ENCODE measurements at regions not wholly inside any gene's neighbourhood (a gene's known extent, or its start where the extent isn't known, plus 50 kb on each side); places are given as distances from the start of the nearest gene placed in this dataset.
A peak's percentile ranks its signal among the peaks of the same experiment; 100 is the strongest.

- no peak for DNase-seq
Measured at GRCh38 chr13:58838615-58839014, 1207.1 kb downstream of the PCDH17 start.

- DNase-seq, result no peak
Measured at GRCh38 chr13:58843071-58843470, 1211.5 kb downstream of the PCDH17 start.

DNA sequence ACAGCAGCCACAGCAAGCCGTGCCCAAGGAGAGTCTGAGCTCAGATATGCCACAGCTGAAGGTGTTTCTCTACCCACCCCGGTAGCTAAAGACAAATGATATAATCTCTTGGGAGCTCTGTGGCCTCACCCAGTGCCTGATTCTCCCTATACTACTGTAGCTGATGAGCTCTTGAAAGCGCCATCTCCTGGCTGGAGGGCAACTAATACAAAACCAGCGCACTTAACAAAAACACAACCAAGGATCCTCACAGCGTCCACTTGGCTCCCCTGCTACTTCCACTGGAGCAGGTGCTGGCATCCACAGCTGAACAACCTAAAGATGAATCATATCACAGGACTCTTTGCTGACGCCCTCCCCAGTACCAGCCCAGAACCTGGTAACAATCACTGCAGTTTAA is 1212.0 kb downstream of the PCDH17 start:
- peak in 1 of 2 experiments; percentile 10 for DNase-seq

- DNase-seq, result no peak
Measured at GRCh38 chr13:58850161-58850560, 1218.6 kb downstream of the PCDH17 start.

- DNase-seq, result no peak
Measured at GRCh38 chr13:58852076-58852475, 1220.5 kb downstream of the PCDH17 start.

DNA sequence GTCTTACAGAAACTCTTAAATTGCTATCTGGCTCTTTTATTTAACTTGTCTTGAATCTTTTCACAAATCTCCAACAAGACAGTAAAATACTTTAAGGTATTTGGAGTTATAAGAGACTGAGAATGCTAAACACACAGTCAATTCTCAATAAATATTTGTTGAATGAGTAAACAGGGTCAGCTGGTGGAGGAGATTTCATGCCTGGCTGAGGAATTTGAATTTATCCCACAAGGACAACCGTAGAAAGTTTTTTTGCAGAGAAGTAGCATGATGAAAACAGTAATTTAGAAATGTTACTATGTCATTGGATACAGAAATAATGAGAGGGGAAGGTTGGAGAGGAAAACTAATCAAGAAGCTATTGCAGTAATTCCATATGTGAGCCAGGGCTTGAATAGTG is 1223.7 kb downstream of the PCDH17 start:
- DNase-seq, result no peak

GRCh38 chr13:58858870-58859371 is 1227.4 kb downstream of the PCDH17 start:
- no peak for DNase-seq

DNA sequence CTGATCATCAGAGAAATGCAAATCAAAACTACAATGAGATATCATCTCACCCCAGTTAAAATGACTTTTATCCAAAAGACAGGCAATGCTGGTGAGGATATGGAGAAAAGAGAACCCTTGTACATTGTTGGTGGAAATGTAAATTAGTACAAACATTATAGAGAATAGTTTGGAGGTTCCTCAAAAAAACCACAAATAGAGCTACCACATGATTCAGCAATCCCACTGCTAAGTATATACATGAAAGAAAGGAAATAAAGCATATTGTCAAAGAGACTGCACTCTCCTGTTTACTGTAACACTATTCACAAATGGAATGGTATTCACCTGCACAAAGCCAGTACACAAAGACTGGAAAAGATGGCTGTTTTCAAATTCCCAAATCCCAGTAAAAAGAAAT is 1233.7 kb downstream of the PCDH17 start:
- DNase-seq, result no peak

DNA sequence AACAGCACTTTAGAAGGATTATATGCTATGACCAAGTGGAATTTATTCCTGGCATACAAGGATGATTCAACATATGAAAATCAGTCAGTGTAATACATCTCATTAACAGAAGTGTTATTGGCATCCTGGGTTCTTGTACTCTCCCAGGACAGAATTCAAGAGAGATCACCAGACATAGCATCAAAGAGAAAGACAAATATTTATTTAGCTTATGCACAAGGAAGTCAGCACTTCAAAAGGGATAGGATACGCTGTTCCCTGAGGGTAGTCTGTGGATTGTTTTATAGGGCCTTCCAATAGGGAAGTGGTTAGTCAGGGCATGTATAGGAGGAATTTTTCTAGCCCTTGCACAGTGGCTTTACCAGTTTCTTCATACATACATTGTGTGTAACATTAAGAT is 1238.0 kb downstream of the PCDH17 start:
- peak; percentile 10 to 31 for DNase-seq

DNA sequence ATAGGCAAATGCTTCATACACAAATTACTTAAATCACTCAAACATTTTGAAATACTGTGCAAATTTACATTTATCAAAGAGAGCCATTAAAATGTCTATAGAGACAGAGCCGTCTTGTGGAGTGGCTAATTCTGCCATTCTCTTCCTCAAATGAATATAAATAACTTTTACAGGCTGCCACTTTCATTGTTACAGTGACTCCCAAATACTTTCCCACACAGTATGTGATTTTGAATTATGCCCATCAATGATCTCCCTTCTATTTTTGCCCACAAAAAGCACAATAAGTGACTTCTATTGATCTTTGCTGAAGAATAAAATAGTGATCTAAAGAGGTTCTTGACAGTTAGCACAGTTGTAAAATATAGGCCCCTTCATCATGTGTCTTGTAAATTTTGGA is 1244.9 kb downstream of the PCDH17 start:
- DNase-seq, result no peak

- no peak for DNase-seq
Measured at GRCh38 chr13:58879114-58879513, 1247.6 kb downstream of the PCDH17 start.

DNA sequence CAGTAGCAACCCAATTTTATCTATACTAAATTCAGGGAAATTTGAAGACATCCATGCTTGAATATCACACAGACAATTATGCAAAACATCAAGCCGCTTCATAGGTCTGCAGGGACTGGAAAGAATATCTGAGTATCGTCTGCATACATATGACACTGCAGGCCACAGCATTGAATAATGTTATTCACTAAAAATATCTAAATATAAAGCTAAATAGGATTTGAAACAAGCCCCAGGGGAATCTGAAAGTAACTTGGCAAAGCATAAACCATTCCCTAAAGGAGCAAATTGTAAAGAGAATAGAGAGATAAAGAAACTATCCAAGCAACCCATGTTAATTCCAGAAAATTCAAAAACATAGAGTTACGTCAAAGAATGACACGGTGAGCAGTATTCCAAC is 1251.0 kb downstream of the PCDH17 start:
- peak; percentile 34 to 58 for DNase-seq

DNA sequence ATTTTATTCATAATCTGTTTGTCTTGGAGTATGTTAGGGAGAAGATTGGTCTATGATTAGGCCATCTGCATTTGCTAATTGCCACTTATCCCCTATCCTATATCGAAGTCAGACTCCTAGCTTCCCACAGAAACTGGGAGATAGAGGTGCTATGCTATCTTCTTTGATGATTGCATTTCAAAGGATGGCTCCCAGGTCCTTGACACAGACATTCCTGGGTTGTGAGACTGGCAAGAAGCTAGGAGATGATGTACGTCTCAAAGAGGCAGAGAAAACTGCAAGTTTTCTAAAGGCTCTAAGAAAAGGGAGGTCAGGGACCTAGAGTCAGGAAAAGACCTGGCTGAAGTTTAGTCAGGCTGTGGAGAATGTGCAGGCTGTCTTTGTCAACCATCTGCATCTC is 1251.9 kb downstream of the PCDH17 start:
- DNase-seq, result no peak

DNA sequence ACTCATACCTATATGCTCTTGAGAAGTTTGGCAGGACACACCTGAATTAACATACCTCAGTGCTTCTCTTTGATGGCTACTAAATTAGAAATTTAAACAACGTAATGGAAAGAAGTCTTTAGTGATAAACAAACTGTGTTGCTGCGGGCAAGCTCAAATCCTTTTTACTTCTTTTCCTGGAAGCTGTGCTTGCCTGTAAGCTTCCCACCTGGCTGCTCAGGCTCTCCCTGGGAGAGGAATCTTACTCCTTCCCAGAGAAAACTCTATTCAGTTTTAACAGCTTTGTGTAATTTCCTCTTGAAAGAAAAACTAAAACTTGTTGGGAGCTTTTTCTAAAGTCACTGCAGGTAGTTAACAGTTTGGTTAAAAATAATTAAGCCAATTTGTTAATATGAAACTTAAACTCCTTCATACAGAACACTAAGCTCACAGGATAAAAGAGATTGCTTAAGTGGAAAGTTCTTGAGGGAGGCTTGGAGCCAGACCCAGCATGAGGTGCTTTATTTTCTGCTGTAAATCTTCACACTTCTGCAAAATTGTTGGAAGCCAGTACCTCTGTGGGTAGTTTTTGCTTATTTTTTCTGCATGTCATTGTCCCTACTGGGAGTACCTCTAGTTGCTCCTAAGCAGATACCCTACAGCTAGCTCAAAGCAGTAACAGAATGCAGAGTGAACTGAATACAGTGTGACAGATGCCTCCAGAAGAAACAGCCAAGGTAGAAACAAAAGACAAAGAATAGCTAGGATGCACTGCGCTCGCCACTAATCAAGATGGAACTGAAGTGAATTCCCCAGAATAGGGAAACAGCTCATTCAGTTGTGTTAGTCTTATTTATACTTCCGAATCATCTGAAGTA is 1253.0 kb downstream of the PCDH17 start:
- DNase-seq, result no peak

DNA sequence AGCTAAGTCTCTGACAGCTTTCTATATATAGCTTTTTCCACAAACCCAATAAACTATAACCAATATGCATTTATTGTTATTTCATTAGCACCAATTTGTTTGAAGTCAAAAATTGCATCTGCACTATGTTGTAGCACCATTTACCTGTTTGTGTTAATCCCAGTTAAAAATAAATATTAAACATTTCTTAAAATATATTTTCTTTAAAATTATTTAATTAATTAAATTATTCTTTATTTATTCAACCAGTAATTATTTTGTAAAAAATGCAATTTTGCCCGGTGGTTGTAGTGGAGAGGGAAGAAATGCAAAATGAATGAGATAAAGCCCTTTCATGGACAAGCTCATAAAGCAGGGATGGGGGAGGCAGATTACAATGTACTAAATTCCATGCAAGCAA is 1257.9 kb downstream of the PCDH17 start:
- DNase-seq, result no peak

- DNase-seq, result no peak
Measured at GRCh38 chr13:58893396-58893795, 1261.9 kb downstream of the PCDH17 start.

- DNase-seq, result no peak
Measured at GRCh38 chr13:58906329-58907007, 1257.3 kb downstream of the DIAPH3 start.

- no peak for DNase-seq
Measured at GRCh38 chr13:58907347-58907746, 1256.4 kb downstream of the DIAPH3 start.

DNA sequence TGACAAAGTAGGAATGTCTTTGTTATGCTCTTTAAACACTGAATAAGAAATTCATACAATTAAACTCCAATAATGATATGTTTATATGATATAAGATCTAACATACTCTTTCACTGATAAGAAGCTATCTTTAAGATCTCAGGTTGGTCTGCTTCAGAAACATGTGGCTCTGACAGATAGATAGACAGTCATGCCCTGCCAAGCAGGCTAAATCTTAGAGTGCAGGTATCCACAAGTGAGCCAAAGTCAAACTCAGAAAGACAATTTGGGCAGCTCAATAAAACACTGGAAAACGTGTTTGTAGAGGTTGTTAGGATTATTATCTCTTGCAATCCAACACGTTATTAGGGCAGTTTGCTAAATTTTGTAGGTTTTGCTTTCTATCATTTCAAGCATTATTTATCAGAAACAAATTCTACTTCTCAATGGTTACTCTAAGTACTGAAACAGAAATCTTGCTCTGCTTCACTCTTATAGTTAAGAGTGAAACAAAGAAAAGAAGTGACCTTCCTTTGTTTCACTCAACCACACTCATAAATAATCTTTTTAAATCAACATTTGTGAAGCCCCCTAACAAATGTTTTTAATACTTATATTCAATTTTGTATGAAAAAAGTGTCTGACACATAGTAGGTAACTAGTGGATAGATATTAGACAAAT is 1255.6 kb downstream of the DIAPH3 start:
- DNase-seq, result no peak

- DNase-seq, result no peak
Measured at GRCh38 chr13:58919551-58919950, 1244.2 kb downstream of the DIAPH3 start.

DNA sequence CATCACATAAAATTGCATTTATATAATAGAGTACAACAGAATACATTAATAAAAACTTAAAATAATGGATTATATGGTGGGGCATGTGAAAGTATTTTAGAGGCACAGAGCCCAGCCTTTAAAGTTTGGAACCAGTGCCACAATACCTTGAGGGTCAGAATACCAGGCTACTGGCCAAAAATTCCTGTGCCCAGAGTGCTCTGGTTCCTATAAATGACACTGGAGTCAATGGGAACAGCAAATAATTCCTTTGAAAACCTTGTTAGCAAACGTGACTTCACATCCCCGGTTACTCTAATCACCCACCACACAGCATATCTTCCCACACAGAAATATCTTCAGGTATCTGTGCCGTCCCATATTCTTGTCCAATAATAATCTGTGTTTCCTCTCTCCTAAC is 1242.6 kb downstream of the DIAPH3 start:
- no peak for DNase-seq

- no peak for DNase-seq
Measured at GRCh38 chr13:58926858-58927257, 1236.9 kb downstream of the DIAPH3 start.

GRCh38 chr13:58933475-58933874 is 1230.3 kb downstream of the DIAPH3 start:
- no peak for DNase-seq

GRCh38 chr13:58935689-58936088 is 1228.0 kb downstream of the DIAPH3 start:
- DNase-seq, result no peak

Data from NCI-H526 (cell line).